Sigmoid colon (tissue), 6 donors: ENCODE measurements at regions not wholly inside any gene's neighbourhood (a gene's known extent, or its start where the extent isn't known, plus 50 kb on each side); places are given as distances from the start of the nearest gene placed in this dataset.

Experiments
- DNase-seq: peaks from one replicate; pipeline ENCODE4 v3.0.0-alpha.2; 2019
- H3K27ac ChIP-seq, 4 donors: fragments of 200-600 bp; sonication (generic); one replicate each; pipeline ENCODE4 v1.5.1; 2016 to 2019; ENCODE audit warnings: mild to moderate bottlenecking in 1 of 4
- H3K27me3 ChIP-seq, 3 donors: fragments of 200-600 bp; sonication (generic); one replicate each; pipeline ENCODE4 v1.5.1; 2019; ENCODE audit warnings: mild to moderate bottlenecking in 1 of 3
- H3K36me3 ChIP-seq, 4 donors: fragments of 200-600 bp; sonication (generic); one replicate each; pipeline ENCODE4 v1.5.1; 2016 to 2019
- H3K4me1 ChIP-seq, 4 donors: fragments of 200-600 bp; sonication (generic); one replicate each; pipeline ENCODE4 v1.5.1; 2017 to 2019
- H3K4me3 ChIP-seq, 4 donors: fragments of 200-600 bp; sonication (generic); one replicate each; pipeline ENCODE4 v1.5.1; 2017 to 2019; ENCODE audit warnings: mild to moderate bottlenecking in 2 of 4, moderate library complexity in 1 of 4
- H3K9me3 ChIP-seq, 4 donors: fragments of 200-600 bp in 3 of 4; sonication (generic) in 3 of 4; one replicate each; pipeline versions ENCODE4 v1.5.1 to v1.6.1; 2013 to 2019
- CTCF ChIP-seq, 4 experiments: fragments of 450-650 bp in 3 of 4; fragments of 200-600 bp in 1 of 4; IDR thresholded peaks; one replicate each; pipeline ENCODE4 v1.5.1; 2016 to 2019; ENCODE audit warnings: antibody characterized with exemption in 4 of 4, mild to moderate bottlenecking in 3 of 4, moderate library complexity in 2 of 4
- EP300 ChIP-seq, 4 donors: sonication (generic); formaldehyde crosslinking; IDR thresholded peaks; one replicate each; pipeline ENCODE4 v1.6.1; 2017; ENCODE audit warnings: antibody characterized with exemption in 4 of 4
- POLR2A ChIP-seq, 2 donors: fragments of 450-650 bp; IDR thresholded peaks; one replicate each; pipeline ENCODE4 v1.6.1; 2016; ENCODE audit warnings: antibody characterized with exemption in 2 of 2, mild to moderate bottlenecking in 2 of 2, moderate library complexity in 2 of 2
- POLR2AphosphoS5 ChIP-seq, 4 donors: sonication (generic); formaldehyde crosslinking; IDR thresholded peaks; one replicate each; pipeline ENCODE4 v1.6.1; 2017; ENCODE audit warnings: antibody characterized with exemption in 4 of 4
- WGBS, 2 donors: extraction: QIAGEN DNeasy Blood & Tissue Kit; methylation state at CpG; one replicate each; pipeline ENCODE4 v1.1.7; 2013; 5-methylcytosine and 5-hydroxymethylcytosine counted together
- intact Hi-C: fragments of 100-400 bp; cut with DNase I; formaldehyde crosslinking; loops from one replicate; pipeline ENCODE4 v1.15.1; 2023
- donor health status: healthy with polysubstance abuse.
- donor health status: healthy.

DNA sequence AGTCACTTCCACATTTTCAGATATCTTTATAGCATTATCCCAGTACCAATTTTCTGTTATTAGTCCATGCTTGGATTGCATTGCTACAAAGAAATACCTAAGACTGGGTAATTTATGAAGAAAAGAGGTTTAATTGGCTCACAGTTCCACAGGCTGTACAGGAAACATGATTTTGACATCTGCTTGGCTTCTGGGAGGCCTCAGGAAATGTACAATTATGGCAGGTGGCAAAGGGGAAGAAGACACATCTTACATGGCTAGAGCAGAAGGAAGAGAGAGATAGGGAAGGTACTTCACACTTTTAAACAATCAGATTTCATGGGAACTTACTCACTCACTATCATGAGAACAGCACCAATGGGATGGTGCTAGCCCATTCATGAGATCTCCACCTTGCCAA, 172.3 kb upstream of the GPR149 start:
- Histone ChIP-seq H3K4me3 (no peak overlapping the region), H3K9me3 (peaks cover 0 to under 1% (median 0%) of the 10 kb centered on the region in 4 donors), H3K36me3 (no peaks in the 10 kb centered on the region), H3K4me1 (no peaks in the 10 kb centered on the region), H3K27ac (no peak overlapping the region), H3K27me3 (no peaks in the 10 kb centered on the region)
- intact Hi-C loops: no loop called here
- no peak for TF ChIP-seq CTCF (IDR thresholded peaks at IDR 0.05)
- no peak for TF ChIP-seq POLR2A (IDR thresholded peaks at IDR 0.05)
- TF ChIP-seq EP300 (IDR thresholded peaks at IDR 0.05): no peak
- TF ChIP-seq POLR2AphosphoS5 (IDR thresholded peaks at IDR 0.05): no peak
- DNase-seq: no peak

GRCh38 chr3:154598166-154598565, 168.2 kb upstream of the GPR149 start:
- no peak for DNase-seq
- no peaks in the 10 kb centered on the region for H3K4me1 ChIP-seq
- peaks cover 0 to 2% (median 0%) of the 10 kb centered on the region in 4 donors for H3K9me3 ChIP-seq
- intact Hi-C loops: no loop called here
- TF ChIP-seq POLR2A (IDR thresholded peaks at IDR 0.05) (no peak), POLR2AphosphoS5 (IDR thresholded peaks at IDR 0.05) (no peak)
- H3K4me3 ChIP-seq: no peak overlapping the region
- 81 to 82% methylated on average over 3 of the region's 3 CpGs for WGBS, 2 donors
- H3K27me3 ChIP-seq: no peaks in the 10 kb centered on the region
- no peaks in the 10 kb centered on the region for H3K36me3 ChIP-seq
- H3K27ac ChIP-seq: no peak overlapping the region

- WGBS, 2 donors: 60 to 79% methylated on average over 3 of the region's 3 CpGs
- no peak overlapping the region for H3K4me3 ChIP-seq
- no peaks in the 10 kb centered on the region for H3K36me3 ChIP-seq
- DNase-seq: no peak
- H3K4me1 ChIP-seq: no peaks in the 10 kb centered on the region
- no peaks in the 10 kb centered on the region for H3K27me3 ChIP-seq
- intact Hi-C loops: no loop called here
- TF ChIP-seq POLR2AphosphoS5 (IDR thresholded peaks at IDR 0.05): no peak
- TF ChIP-seq EP300 (IDR thresholded peaks at IDR 0.05): no peak
- no peak for TF ChIP-seq CTCF (IDR thresholded peaks at IDR 0.05)
- TF ChIP-seq POLR2A (IDR thresholded peaks at IDR 0.05): no peak
- no peak overlapping the region for H3K27ac ChIP-seq
- no peaks in the 10 kb centered on the region for H3K9me3 ChIP-seq
These were observed 160.8 kb upstream of the GPR149 start for GRCh38 chr3:154590675-154591384.

DNA sequence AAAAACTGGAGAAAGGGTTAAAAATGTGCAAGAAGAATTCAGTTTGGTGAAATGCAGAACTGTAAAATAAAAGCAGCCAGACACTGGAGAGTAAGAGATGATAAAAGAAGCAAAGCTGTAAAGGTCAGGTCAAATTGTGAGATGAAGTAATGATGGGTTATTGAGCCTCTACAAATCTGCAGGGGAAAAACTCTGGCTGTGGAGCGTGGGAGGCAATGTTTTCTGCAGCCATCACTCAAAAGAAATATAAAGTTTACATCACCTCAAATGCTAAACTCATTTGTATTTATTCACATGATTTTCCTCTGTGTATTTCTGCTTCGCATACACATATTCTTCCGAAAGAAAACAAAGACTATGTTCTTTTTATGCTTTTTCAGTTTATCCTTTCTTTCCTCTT, 158.8 kb upstream of the GPR149 start:
- TF ChIP-seq CTCF (IDR thresholded peaks at IDR 0.05) (no peak), EP300 (IDR thresholded peaks at IDR 0.05) (no peak), POLR2AphosphoS5 (IDR thresholded peaks at IDR 0.05) (no peak), POLR2A (IDR thresholded peaks at IDR 0.05) (no peak)
- DNase-seq: no peak
- WGBS, 2 donors: 80 to 86% methylated on average over 3 of the region's 3 CpGs
- H3K36me3 ChIP-seq: no peaks in the 10 kb centered on the region
- no peak overlapping the region for H3K27ac ChIP-seq
- no peak overlapping the region for H3K4me3 ChIP-seq
- no peaks in the 10 kb centered on the region for H3K4me1 ChIP-seq
- intact Hi-C loops: no loop called here
- H3K9me3 ChIP-seq: no peaks in the 10 kb centered on the region
- H3K27me3 ChIP-seq: no peaks in the 10 kb centered on the region

DNA sequence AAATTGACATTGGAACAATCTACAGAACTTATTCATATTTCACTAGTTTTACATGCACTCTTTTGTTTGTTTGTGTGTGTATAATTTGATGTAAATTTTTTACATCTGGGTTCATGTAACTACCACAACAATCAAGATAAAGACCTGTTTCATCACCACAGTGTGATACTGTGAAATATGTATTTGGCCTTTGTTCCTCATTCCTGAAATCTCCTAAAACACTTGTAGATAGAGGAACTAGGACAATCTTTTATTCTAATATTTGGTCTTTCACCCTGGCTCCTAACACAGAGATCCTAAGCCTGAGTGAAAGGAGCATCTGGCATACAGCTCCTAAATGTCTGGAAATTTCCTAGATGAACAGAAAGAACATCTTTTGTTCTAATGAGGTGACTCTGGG, 155.0 kb upstream of the GPR149 start:
- intact Hi-C loops: no loop called here
- H3K27me3 ChIP-seq: no peaks in the 10 kb centered on the region
- H3K36me3 ChIP-seq: no peaks in the 10 kb centered on the region
- peaks cover 0 to 4% (median 0%) of the 10 kb centered on the region in 4 donors for H3K9me3 ChIP-seq
- no peaks in the 10 kb centered on the region for H3K4me1 ChIP-seq
- no peak overlapping the region for H3K4me3 ChIP-seq
- no peak overlapping the region for H3K27ac ChIP-seq
- TF ChIP-seq POLR2AphosphoS5 (IDR thresholded peaks at IDR 0.05): no peak
- no peak for TF ChIP-seq CTCF (IDR thresholded peaks at IDR 0.05)
- no peak for TF ChIP-seq EP300 (IDR thresholded peaks at IDR 0.05)
- DNase-seq: no peak
